ENCODE measurements at regions not wholly inside any gene's neighbourhood (a gene's known extent, or its start where the extent isn't known, plus 50 kb on each side); places are given as distances from the start of the nearest gene placed in this dataset.

DNA sequence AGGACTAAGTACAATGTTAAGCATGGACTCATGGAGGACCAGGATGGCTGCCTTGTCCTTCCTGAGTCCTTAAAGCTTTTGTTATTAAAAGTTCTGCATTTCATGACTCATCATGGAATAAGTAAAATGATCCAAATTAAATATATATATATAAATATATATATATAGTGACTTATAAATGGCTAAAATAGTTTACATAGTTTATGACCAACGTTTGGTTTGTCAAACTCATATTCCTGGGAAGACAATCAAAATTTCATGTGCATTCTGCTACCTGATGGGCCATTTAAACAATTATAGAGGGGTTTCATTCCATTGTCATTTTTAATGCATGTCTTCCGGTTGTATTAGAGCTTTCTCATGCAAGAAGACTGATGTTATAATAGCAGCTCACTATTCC, 1190.7 kb downstream of the FSCB start:
- TF ChIP-seq, protein P1, sequence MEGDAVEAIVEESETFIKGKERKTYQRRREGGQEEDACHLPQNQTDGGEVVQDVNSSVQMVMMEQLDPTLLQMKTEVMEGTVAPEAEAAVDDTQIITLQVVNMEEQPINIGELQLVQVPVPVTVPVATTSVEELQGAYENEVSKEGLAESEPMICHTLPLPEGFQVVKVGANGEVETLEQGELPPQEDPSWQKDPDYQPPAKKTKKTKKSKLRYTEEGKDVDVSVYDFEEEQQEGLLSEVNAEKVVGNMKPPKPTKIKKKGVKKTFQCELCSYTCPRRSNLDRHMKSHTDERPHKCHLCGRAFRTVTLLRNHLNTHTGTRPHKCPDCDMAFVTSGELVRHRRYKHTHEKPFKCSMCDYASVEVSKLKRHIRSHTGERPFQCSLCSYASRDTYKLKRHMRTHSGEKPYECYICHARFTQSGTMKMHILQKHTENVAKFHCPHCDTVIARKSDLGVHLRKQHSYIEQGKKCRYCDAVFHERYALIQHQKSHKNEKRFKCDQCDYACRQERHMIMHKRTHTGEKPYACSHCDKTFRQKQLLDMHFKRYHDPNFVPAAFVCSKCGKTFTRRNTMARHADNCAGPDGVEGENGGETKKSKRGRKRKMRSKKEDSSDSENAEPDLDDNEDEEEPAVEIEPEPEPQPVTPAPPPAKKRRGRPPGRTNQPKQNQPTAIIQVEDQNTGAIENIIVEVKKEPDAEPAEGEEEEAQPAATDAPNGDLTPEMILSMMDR (IDR thresholded peaks at IDR 0.05; ENCODE audit: low read depth, low read length, poor library complexity, severe bottlenecking), result no peak
- no peak for TF ChIP-seq EZH2phosphoT487 (IDR thresholded peaks at IDR 0.05; ENCODE audit: borderline replicate concordance, low read length)
